Thoracic aorta (tissue), 2 donors: ENCODE measurements at regions not wholly inside any gene's neighbourhood (a gene's known extent, or its start where the extent isn't known, plus 50 kb on each side); places are given as distances from the start of the nearest gene placed in this dataset.
"Not testable (repeated sequence)": the region's sequence is repeated elsewhere in the genome, so short reads cannot be mapped to it uniquely, and the experiment has no call there.

Experiments
- ATAC-seq: fragments of 150-250 bp; one replicate; pipeline ENCODE4 v1.8.0; 2017; ENCODE audit warnings: low read depth; ENCODE audit not compliant: insufficient number of reproducible peaks, low FRiP score
- DNase-seq: peaks from one replicate; pipeline ENCODE4 v3.0.0-alpha.2; 2020; ENCODE audit warnings: low spot score
- H3K27ac ChIP-seq, 2 donors: fragments of 200-600 bp; sonication (generic); 1 replicate in 1 of 2; 2 replicates in 1 of 2; pipeline ENCODE4 v1.5.1; 2016; ENCODE audit warnings: mild to moderate bottlenecking in 2 of 2, moderate library complexity in 2 of 2
- H3K27me3 ChIP-seq: fragments of 200-600 bp; sonication (generic); replicated peaks from 2 replicates; pipeline ENCODE4 v1.6.0; 2016; ENCODE audit warnings: mild to moderate bottlenecking; ENCODE audit not compliant: insufficient read depth
- H3K36me3 ChIP-seq: fragments of 200-600 bp; sonication (generic); one replicate; pipeline ENCODE4 v1.5.1; 2016
- H3K4me1 ChIP-seq, 2 donors: fragments of 200-600 bp; sonication (generic); 1 replicate in 1 of 2; 2 replicates in 1 of 2; pipeline versions ENCODE4 v1.5.1 to v1.6.0; 2016; ENCODE audit warnings: low read depth in 2 of 2, mild to moderate bottlenecking in 1 of 2; ENCODE audit not compliant: control insufficient read depth in 1 of 2
- H3K4me3 ChIP-seq: fragments of 200-600 bp; sonication (generic); 2 replicates; pipeline ENCODE4 v1.5.1; 2016; ENCODE audit warnings: mild to moderate bottlenecking
- H3K9me3 ChIP-seq: fragments of 200-600 bp; sonication (generic); 2 replicates; pipeline ENCODE4 v1.5.1; 2016
- CTCF ChIP-seq: fragments of 200-600 bp; sonication (generic); IDR thresholded peaks from one replicate; pipeline ENCODE4 v1.5.1; 2019; ENCODE audit warnings: antibody characterized with exemption

DNA sequence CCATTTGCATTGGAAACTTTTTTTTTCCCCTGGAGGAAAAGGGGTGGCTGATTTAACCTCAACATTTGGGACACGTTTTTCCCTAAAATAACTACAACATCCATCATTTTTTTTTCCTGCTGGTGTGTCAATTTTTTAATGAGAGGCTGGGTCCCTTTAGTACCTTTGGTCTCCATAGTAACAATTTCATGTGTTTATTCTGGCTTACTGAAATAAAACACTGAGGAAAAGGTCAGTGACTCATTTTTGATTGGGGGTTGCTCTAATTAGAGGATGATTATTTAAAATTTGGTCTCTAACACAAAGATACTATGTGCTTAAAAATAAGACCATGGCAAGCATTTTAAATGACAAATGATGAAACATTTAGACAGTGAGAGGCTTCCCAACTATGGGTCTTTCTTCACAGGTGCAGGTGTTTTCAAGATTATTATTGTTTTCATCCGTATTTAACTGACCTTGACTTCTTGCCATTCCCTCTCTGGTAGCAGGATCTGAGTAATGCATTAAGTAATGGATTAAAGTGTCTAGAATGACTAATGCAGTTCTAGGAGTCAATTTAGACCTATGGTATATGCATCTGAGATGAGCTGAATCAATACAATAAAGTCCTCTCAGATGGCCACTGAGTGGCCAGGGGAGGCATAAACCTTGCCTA is 406.4 kb downstream of the KCNRG start:
- H3K27ac ChIP-seq, result peak overlapping the region in 1 of 2 donors; percentile 58
- no peak for ATAC-seq
- DNase-seq, result no peak

DNA sequence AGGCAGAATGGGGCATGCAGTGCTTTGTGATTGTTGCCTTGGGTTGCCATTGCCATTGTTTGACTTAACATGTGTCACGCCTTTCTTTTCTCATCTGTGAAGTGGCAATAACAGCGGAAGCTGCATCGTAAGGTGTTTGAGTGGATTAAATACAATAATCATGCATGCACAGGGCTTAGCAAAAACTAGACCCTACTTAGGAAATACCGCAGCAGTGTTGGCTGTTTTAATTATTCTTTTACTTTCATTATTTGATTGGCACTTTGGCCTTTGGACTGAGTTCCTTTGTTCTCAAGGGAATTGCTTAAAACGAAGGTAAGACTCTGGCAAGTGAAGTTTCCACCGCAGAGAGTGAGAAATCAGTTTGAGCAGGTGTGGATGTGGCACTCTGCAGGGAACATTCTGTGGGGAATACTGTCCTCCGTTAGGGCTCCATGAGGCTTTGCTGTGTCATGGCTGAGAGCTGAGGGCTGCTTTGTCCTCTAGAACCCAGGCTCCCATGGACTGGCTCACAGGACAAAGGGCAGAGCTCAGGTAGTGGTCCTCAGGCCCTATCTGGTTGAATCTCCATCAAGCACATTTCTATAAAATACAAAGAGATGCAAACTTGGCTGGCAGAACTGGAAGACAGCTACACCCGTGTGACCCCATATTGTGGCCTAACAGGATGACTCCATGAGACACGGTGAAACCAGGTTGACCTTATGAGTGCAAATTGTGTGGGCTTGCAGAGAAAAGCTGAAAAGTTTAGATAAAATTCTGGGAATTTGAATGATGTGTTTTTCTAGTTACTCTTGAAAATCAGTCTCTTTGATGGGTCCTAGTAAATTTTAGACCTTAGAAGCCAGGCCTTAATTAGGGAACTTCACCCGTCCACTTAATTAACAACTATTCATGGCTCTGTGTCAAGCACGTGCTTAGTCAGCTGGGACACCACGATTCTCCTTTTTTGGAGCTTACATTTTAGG is 407.2 kb downstream of the KCNRG start:
- Histone ChIP-seq H3K4me3 (no peak overlapping the region), H3K27me3 (no peaks in the 10 kb centered on the region), H3K27ac (peak overlapping the region in 1 of 2 donors; percentile 58), H3K9me3 (no peaks in the 10 kb centered on the region), H3K4me1 (peaks cover 34 to 53% of the 10 kb centered on the region in 2 donors), H3K36me3 (no peaks in the 10 kb centered on the region)
- no peak for TF ChIP-seq CTCF
- DNase-seq (no peak), ATAC-seq (no peak)

More for the DNA sequence above, 406.4 kb downstream of the KCNRG start:
- Histone ChIP-seq H3K27me3 (no peaks in the 10 kb centered on the region), H3K4me3 (no peak overlapping the region), H3K36me3 (no peaks in the 10 kb centered on the region), H3K9me3 (no peaks in the 10 kb centered on the region), H3K4me1 (peaks cover 34 to 53% of the 10 kb centered on the region in 2 donors)
- TF ChIP-seq CTCF, result no peak

- TF ChIP-seq CTCF, result no peak
- no peaks in the 10 kb centered on the region for H3K27me3 ChIP-seq
- peaks cover 25 to 42% of the 10 kb centered on the region in 2 donors for H3K4me1 ChIP-seq
- no peaks in the 10 kb centered on the region for H3K9me3 ChIP-seq
- ATAC-seq, result no peak
- DNase-seq, result no peak
- H3K27ac ChIP-seq, result no peak overlapping the region
- H3K36me3 ChIP-seq, result no peaks in the 10 kb centered on the region
- H3K4me3 ChIP-seq, result no peak overlapping the region
Observed at GRCh38 chr13:50424993-50425392, 409.7 kb downstream of the KCNRG start.

GRCh38 chr13:50425772-50426171 is 410.5 kb downstream of the KCNRG start:
- no peak overlapping the region for H3K4me3 ChIP-seq
- H3K27ac ChIP-seq, result no peak overlapping the region
- H3K9me3 ChIP-seq, result no peaks in the 10 kb centered on the region
- peaks cover 19 to 34% of the 10 kb centered on the region in 2 donors for H3K4me1 ChIP-seq
- no peak for ATAC-seq
- no peaks in the 10 kb centered on the region for H3K27me3 ChIP-seq
- no peak for TF ChIP-seq CTCF
- H3K36me3 ChIP-seq, result no peaks in the 10 kb centered on the region
- no peak for DNase-seq

- Histone ChIP-seq H3K4me3 (no peak overlapping the region), H3K9me3 (no peaks in the 10 kb centered on the region), H3K36me3 (no peaks in the 10 kb centered on the region), H3K27ac (no peak overlapping the region), H3K27me3 (no peaks in the 10 kb centered on the region), H3K4me1 (peaks cover 9 to 22% of the 10 kb centered on the region in 2 donors)
- DNase-seq (no peak), ATAC-seq (no peak)
- TF ChIP-seq CTCF, result no peak
Observed at GRCh38 chr13:50426927-50427326, 411.7 kb downstream of the KCNRG start.

DNA sequence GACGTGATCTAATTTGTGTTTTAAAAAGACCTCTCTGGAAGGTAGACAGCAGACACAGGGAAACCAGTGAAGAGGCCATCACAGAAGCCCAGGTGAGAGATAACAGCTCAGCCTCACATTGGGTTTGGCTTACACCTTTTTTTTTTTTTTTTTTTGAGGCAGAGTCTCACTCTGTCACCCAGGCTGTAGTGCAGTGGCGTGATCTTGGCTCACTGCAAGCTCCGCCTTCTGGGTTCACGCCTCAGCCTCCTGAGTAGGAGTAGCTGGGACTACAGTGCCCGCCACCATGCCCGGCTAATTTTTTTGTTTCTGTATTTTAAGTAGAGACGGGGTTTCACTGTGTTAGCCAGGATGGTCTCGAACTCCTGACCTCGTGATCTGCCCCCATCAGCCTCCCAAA is 412.3 kb downstream of the KCNRG start:
- not testable (repeated sequence) for H3K36me3 ChIP-seq, H3K27me3 ChIP-seq, ATAC-seq, H3K27ac ChIP-seq, H3K4me3 ChIP-seq, H3K9me3 ChIP-seq, DNase-seq
- H3K4me1 ChIP-seq, result peaks cover 9 to 16% of the 10 kb centered on the region in 2 donors
